ENCODE measurements at regions not wholly inside any gene's neighbourhood (a gene's known extent, or its start where the extent isn't known, plus 50 kb on each side); places are given as distances from the start of the nearest gene placed in this dataset.

DNA sequence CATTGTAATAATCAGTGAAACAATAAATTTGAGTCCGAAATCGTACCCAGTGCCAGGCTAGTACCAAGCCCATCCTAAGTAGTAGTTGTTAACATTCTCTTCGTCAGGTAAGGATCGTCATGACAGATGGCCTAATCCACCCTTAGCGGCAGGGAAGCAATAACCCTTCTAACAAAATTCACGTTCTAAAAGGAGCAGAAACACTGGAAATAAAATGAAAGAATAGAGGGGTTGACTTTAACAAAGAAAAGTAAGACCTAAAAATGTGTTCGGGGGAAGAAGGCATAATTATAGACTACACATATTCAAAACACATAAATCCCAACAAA is 142.7 kb downstream of the CPEB2 start:
- H3F3A ChIP-seq (ENCODE audit: insufficient read depth, low read length), result no peaks in the 10 kb centered on the region
- H3K27ac ChIP-seq (ENCODE audit: low read length), result no peak overlapping the region

DNA sequence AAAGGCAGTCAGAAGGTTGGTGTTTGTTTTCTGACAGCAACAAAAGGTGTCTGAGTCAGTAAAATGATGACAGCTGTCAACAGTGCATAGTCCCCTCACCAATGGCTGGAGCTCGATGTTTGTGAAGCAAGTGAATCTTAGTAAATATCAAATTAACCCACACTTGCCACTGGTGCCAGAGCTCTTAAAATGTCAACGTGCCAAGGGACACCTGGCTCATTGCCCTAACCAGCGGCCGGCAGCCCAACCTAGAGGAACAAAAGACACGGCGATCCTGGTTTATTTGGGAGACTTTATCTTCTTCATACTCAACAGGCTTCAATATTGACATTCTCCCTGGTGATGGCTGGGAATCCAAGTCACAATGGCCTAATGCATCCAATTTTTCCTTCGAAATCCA is 143.4 kb downstream of the CPEB2 start:
- H4K20me1 ChIP-seq (ENCODE audit: insufficient read depth, low read length), result no peaks in the 10 kb centered on the region
- no peak overlapping the region for H3K4me3 ChIP-seq (ENCODE audit: low read length)
- no peak overlapping the region for H3K4me2 ChIP-seq (ENCODE audit: low read depth, low read length)
- no peaks in the 10 kb centered on the region for H3K36me3 ChIP-seq (replicated peaks; ENCODE audit: insufficient read depth, low read length)
- no peaks in the 10 kb centered on the region for H3K9me2 ChIP-seq (replicated peaks; ENCODE audit: insufficient read depth, low read length)
- no peak for TF ChIP-seq CTCF (IDR thresholded peaks at IDR 0.05; ENCODE audit: low read length)
- no peak for TF ChIP-seq EZH2phosphoT487 (IDR thresholded peaks at IDR 0.05; ENCODE audit: low read length)
- no peak for TF ChIP-seq EZH2 (optimal IDR thresholded peaks at IDR 0.05; ENCODE audit: low read depth, low read length)
- DNase-seq, result no peak
- no peaks in the 10 kb centered on the region for H3F3A ChIP-seq (ENCODE audit: insufficient read depth, low read length)
- H3K9me3 ChIP-seq (replicated peaks; ENCODE audit: insufficient read depth, low read length), result no peaks in the 10 kb centered on the region
- no peak overlapping the region for H3K27ac ChIP-seq (ENCODE audit: low read length)
- no peak overlapping the region for H3K9ac ChIP-seq (ENCODE audit: low read length)
- H2AFZ ChIP-seq (ENCODE audit: low read length), result no peak overlapping the region
- H3K79me2 ChIP-seq (ENCODE audit: low read length), result no peaks in the 10 kb centered on the region
- H3K27me3 ChIP-seq (replicated peaks; ENCODE audit: insufficient read depth, low read length), result no peaks in the 10 kb centered on the region
- H3K4me1 ChIP-seq (ENCODE audit: low read length), result 0 out of 2 replicates have a peak, but pooled peaks cover 3% of the 10 kb centered on the region

More for the DNA sequence above, 142.7 kb downstream of the CPEB2 start:
- H2AFZ ChIP-seq (ENCODE audit: low read length), result no peak overlapping the region
- H3K4me1 ChIP-seq (ENCODE audit: low read length), result 0 out of 2 replicates have a peak, but pooled peaks cover under 1% of the 10 kb centered on the region
- H3K9me3 ChIP-seq (replicated peaks; ENCODE audit: insufficient read depth, low read length), result no peaks in the 10 kb centered on the region
- DNase-seq, result no peak
- no peak overlapping the region for H3K4me2 ChIP-seq (ENCODE audit: low read depth, low read length)
- H4K20me1 ChIP-seq (ENCODE audit: insufficient read depth, low read length), result no peaks in the 10 kb centered on the region
- H3K36me3 ChIP-seq (replicated peaks; ENCODE audit: insufficient read depth, low read length), result no peaks in the 10 kb centered on the region
- H3K9ac ChIP-seq (ENCODE audit: low read length), result no peak overlapping the region
- H3K79me2 ChIP-seq (ENCODE audit: low read length), result no peaks in the 10 kb centered on the region
- H3K9me2 ChIP-seq (replicated peaks; ENCODE audit: insufficient read depth, low read length), result no peaks in the 10 kb centered on the region
- no peaks in the 10 kb centered on the region for H3K27me3 ChIP-seq (replicated peaks; ENCODE audit: insufficient read depth, low read length)
- no peak for TF ChIP-seq CTCF (IDR thresholded peaks at IDR 0.05; ENCODE audit: low read length)
- TF ChIP-seq EZH2 (optimal IDR thresholded peaks at IDR 0.05; ENCODE audit: low read depth, low read length), result no peak
- no peak for TF ChIP-seq EZH2phosphoT487 (IDR thresholded peaks at IDR 0.05; ENCODE audit: low read length)
- H3K4me3 ChIP-seq (ENCODE audit: low read length), result no peak overlapping the region

- no peak overlapping the region for H3K4me2 ChIP-seq (ENCODE audit: low read depth, low read length)
- no peak overlapping the region for H3K4me3 ChIP-seq (ENCODE audit: low read length)
- TF ChIP-seq EZH2phosphoT487 (IDR thresholded peaks at IDR 0.05; ENCODE audit: low read length) (no peak), EZH2 (optimal IDR thresholded peaks at IDR 0.05; ENCODE audit: low read depth, low read length) (no peak), CTCF (IDR thresholded peaks at IDR 0.05; ENCODE audit: low read length) (no peak)
These were observed 145.4 kb downstream of the CPEB2 start for GRCh38 chr4:15147714-15148113.

More at GRCh38 chr4:15147714-15148113, 145.4 kb downstream of the CPEB2 start:
- no peaks in the 10 kb centered on the region for H4K20me1 ChIP-seq (ENCODE audit: insufficient read depth, low read length)
- no peaks in the 10 kb centered on the region for H3K27me3 ChIP-seq (replicated peaks; ENCODE audit: insufficient read depth, low read length)
- no peak for DNase-seq
- no peaks in the 10 kb centered on the region for H3K79me2 ChIP-seq (ENCODE audit: low read length)
- no peak overlapping the region for H3K27ac ChIP-seq (ENCODE audit: low read length)
- H3K9me3 ChIP-seq (replicated peaks; ENCODE audit: insufficient read depth, low read length), result no peaks in the 10 kb centered on the region
- H2AFZ ChIP-seq (ENCODE audit: low read length), result no peak overlapping the region
- no peaks in the 10 kb centered on the region for H3K36me3 ChIP-seq (replicated peaks; ENCODE audit: insufficient read depth, low read length)
- H3F3A ChIP-seq (ENCODE audit: insufficient read depth, low read length), result no peaks in the 10 kb centered on the region
- 0 out of 2 replicates have a peak, but pooled peaks cover 3% of the 10 kb centered on the region for H3K4me1 ChIP-seq (ENCODE audit: low read length)
- no peak overlapping the region for H3K9ac ChIP-seq (ENCODE audit: low read length)
- H3K9me2 ChIP-seq (replicated peaks; ENCODE audit: insufficient read depth, low read length), result no peaks in the 10 kb centered on the region
